ENCODE measurements at regions not wholly inside any gene's neighbourhood (a gene's known extent, or its start where the extent isn't known, plus 50 kb on each side); places are given as distances from the start of the nearest gene placed in this dataset.

- H2AK9ac ChIP-seq (replicated peaks; ENCODE audit: low read depth, low read length, poor library complexity): no peak overlapping the region
- H3K27ac ChIP-seq (ENCODE audit: insufficient read depth, low read length): no peak overlapping the region
- H3K4me2 ChIP-seq (ENCODE audit: low read depth, low read length): no peak overlapping the region
- H3K9me1 ChIP-seq (ENCODE audit: insufficient read depth, low read length): no peaks in the 10 kb centered on the region
- no peaks in the 10 kb centered on the region for H3K79me1 ChIP-seq (ENCODE audit: low read depth in 1 of 2, low read length in 2 of 2)
- no peak for ATAC-seq (ENCODE audit: low read depth)
- in situ Hi-C loops (cut with MboI; ENCODE audit: low sequenced_read_pairs): loop anchor here (25.0 kb wide), 1 partner anchor 220 kb away; no protein-coding TSS in a partner anchor
- ChIA-PET POLR2A (ENCODE audit: unreplicated experiment) (no interaction called here), CTCF (interaction anchor here (0.7 kb wide), 1 partner anchor 690 kb away, joined by 3 read pairs; no protein-coding TSS in a partner anchor)
- H2BK20ac ChIP-seq (ENCODE audit: low read depth, low read length): no peak overlapping the region
- no peak overlapping the region for H2BK15ac ChIP-seq (ENCODE audit: low read depth, low read length)
- no CpG with 5 or more reads among the region's 2 CpGs for WGBS, 2 experiments (ENCODE audit: extremely low coverage in 2 of 2, insufficient read length in 1 of 2)
- H3K9ac ChIP-seq (ENCODE audit: low read depth, low read length): no peak overlapping the region
- intact Hi-C loops (cut with micrococcal nuclease): no loop called here
- H2BK5ac ChIP-seq (ENCODE audit: low read depth, low read length, poor library complexity, severe bottlenecking): no peak overlapping the region
- H3K9me3 ChIP-seq (ENCODE audit: control insufficient read depth, insufficient read depth, low read length): peaks cover 3% of the 10 kb centered on the region; the same call in 1 of the 2 replicates
- no peak overlapping the region for H2BK120ac ChIP-seq (ENCODE audit: low read depth, low read length)
- no peak overlapping the region for H2AFZ ChIP-seq (replicated peaks; ENCODE audit: low read length, poor library complexity)
- no peaks in the 10 kb centered on the region for H3K36me3 ChIP-seq (ENCODE audit: control insufficient read depth, insufficient read depth, low read length)
- H3K4me3 ChIP-seq (ENCODE audit: insufficient read depth, low read depth, low read length): no peak overlapping the region
- H3K23ac ChIP-seq (ENCODE audit: low read depth, low read length): no peak overlapping the region
- no peak overlapping the region for H2AK5ac ChIP-seq (ENCODE audit: low read depth, low read length)
- DNase-seq: no peak
- H3K4ac ChIP-seq (ENCODE audit: low read depth, low read length): no peak overlapping the region
- H3K14ac ChIP-seq (replicated peaks; ENCODE audit: low read depth, low read length): no peak overlapping the region
- no peak overlapping the region for H4K5ac ChIP-seq (ENCODE audit: low read depth, low read length)
- no peak overlapping the region for H4K91ac ChIP-seq (ENCODE audit: insufficient read depth, low read depth, low read length)
- peaks cover 4% of the 10 kb centered on the region; the same call in 1 of the 2 replicates for H3K27me3 ChIP-seq (ENCODE audit: control insufficient read depth, insufficient read depth, low read length)
- no peaks in the 10 kb centered on the region for H4K20me1 ChIP-seq (ENCODE audit: insufficient read depth, low read length)
- no TSS peak for BruUV-seq (replicated peaks)
- H3K4me1 ChIP-seq (ENCODE audit: control insufficient read depth, insufficient read depth, low read length): no peaks in the 10 kb centered on the region
- TF ChIP-seq FOS (IDR thresholded peaks at IDR 0.05; ENCODE audit: low read depth, low read length) (no peak), RCOR1 (IDR thresholded peaks at IDR 0.05; ENCODE audit: insufficient replicate concordance, low read length) (no peak), ELK1 (IDR thresholded peaks at IDR 0.05; ENCODE audit: borderline replicate concordance, low read depth, low read length) (no peak), CTCF (conservative IDR thresholded peaks at IDR 0.05; ENCODE audit: low read depth, low read length) (no peak), SMC3 (IDR thresholded peaks at IDR 0.05; ENCODE audit: low read depth, low read length) (no peak), MXI1 (IDR thresholded peaks at IDR 0.05; ENCODE audit: borderline replicate concordance, low read depth, low read length) (no peak), CEBPB (IDR thresholded peaks at IDR 0.05; ENCODE audit: low read depth, low read length) (no peak), CHD1 (IDR thresholded peaks at IDR 0.05; ENCODE audit: low read depth, low read length) (no peak), NFE2L2 (IDR thresholded peaks at IDR 0.05; ENCODE audit: low read depth, low read length) (no peak), BHLHE40 (IDR thresholded peaks at IDR 0.05; ENCODE audit: low read depth, low read length) (no peak), MAFK (IDR thresholded peaks at IDR 0.05; ENCODE audit: low read depth, low read length) (no peak), POLR2A (IDR thresholded peaks at IDR 0.05; ENCODE audit: low read depth, low read length) (no peak), RFX5 (IDR thresholded peaks at IDR 0.05; ENCODE audit: low read depth, low read length) (no peak), RAD21 (IDR thresholded peaks at IDR 0.05; ENCODE audit: low read length) (no peak), USF2 (IDR thresholded peaks at IDR 0.05; ENCODE audit: low read depth, low read length) (no peak), MAZ (IDR thresholded peaks at IDR 0.05; ENCODE audit: borderline replicate concordance, low read depth, low read length) (no peak)
- dilution Hi-C loops (cut with HindIII; ENCODE audit: low sequenced_read_pairs, unreplicated experiment): loop anchor here (25.0 kb wide), 1 partner anchor 120 kb away; no protein-coding TSS in a partner anchor
- H3K18ac ChIP-seq (ENCODE audit: low read depth, low read length): no peak overlapping the region
- no peak overlapping the region for H4K8ac ChIP-seq (ENCODE audit: low read depth in 2 of 2, low read length in 2 of 2)
- H3K56ac ChIP-seq (ENCODE audit: extremely low read depth, insufficient read depth, low read length): no peak overlapping the region
These were observed 61.5 kb upstream of the GOLIM4 start for GRCh38 chr3:168157099-168157700.
